HFF-Myc (cell line): ENCODE measurements at regions not wholly inside any gene's neighbourhood (a gene's known extent, or its start where the extent isn't known, plus 50 kb on each side); places are given as distances from the start of the nearest gene placed in this dataset.
"Not testable (repeated sequence)": the region's sequence is repeated elsewhere in the genome, so short reads cannot be mapped to it uniquely, and the experiment has no call there.

Experiments
- DNase-seq: peaks from one replicate; pipeline ENCODE4 v3.0.0-alpha.2; 2011; ENCODE audit warnings: low read depth; ENCODE audit errors: extremely low read depth
- H3K4me3 ChIP-seq: replicated peaks from 2 replicates; pipeline ENCODE4 v1.5.1; 2011; ENCODE audit warnings: low read depth, mild to moderate bottlenecking, control low read depth, low read length
- CTCF ChIP-seq: IDR thresholded peaks from 2 replicates; pipeline ENCODE4 v1.5.1; 2012; ENCODE audit warnings: mild to moderate bottlenecking, low read depth, low read length, control low read depth; ENCODE audit errors: missing control alignments

GRCh38 chr21:17257784-17258183, 255.1 kb upstream of the CXADR start:
- DNase-seq, result no peak
- H3K4me3 ChIP-seq, result no peak overlapping the region
- no peak for TF ChIP-seq CTCF

GRCh38 chr21:17264182-17264581, 248.7 kb upstream of the CXADR start:
- no peak for DNase-seq
- no peak for TF ChIP-seq CTCF
- no peak overlapping the region for H3K4me3 ChIP-seq

GRCh38 chr21:17269760-17270159, 243.1 kb upstream of the CXADR start:
- DNase-seq, result no peak
- no peak overlapping the region for H3K4me3 ChIP-seq
- no peak for TF ChIP-seq CTCF

- no peak overlapping the region for H3K4me3 ChIP-seq
- peak; percentile 15 for DNase-seq
- no peak for TF ChIP-seq CTCF
Measured at GRCh38 chr21:17270229-17270628, 242.6 kb upstream of the CXADR start.

GRCh38 chr21:17279663-17280062, 233.2 kb upstream of the CXADR start:
- TF ChIP-seq CTCF, result no peak
- DNase-seq, result no peak

GRCh38 chr21:17293016-17293562, 219.8 kb upstream of the CXADR start:
- not testable (repeated sequence) for DNase-seq, H3K4me3 ChIP-seq

More at GRCh38 chr21:17279663-17280062, 233.2 kb upstream of the CXADR start:
- H3K4me3 ChIP-seq, result no peak overlapping the region

- TF ChIP-seq CTCF, result no peak
- no peak for DNase-seq
- H3K4me3 ChIP-seq, result no peak overlapping the region
Measured at GRCh38 chr21:17295997-17296396, 216.8 kb upstream of the CXADR start.

- not testable (repeated sequence) for H3K4me3 ChIP-seq, DNase-seq
Measured at GRCh38 chr21:17299576-17299975, 213.3 kb upstream of the CXADR start.

GRCh38 chr21:17327715-17328114, 185.1 kb upstream of the CXADR start:
- H3K4me3 ChIP-seq, DNase-seq: not testable (repeated sequence)
